Upper lobe of left lung (tissue), 6 donors: ENCODE measurements at regions not wholly inside any gene's neighbourhood (a gene's known extent, or its start where the extent isn't known, plus 50 kb on each side); places are given as distances from the start of the nearest gene placed in this dataset.
A peak's percentile ranks its signal among the peaks of the same experiment; 100 is the strongest.

ENCODE experiments used
- ATAC-seq, 2 donors: fragments of 200-7000 bp; cut with Tn5 transposase; one replicate each; pipeline ENCODE4 v1.9.1; 2022; ENCODE audit warnings: mild to moderate bottlenecking in 2 of 2, moderate library complexity in 2 of 2; ENCODE audit not compliant: low FRiP score in 2 of 2
- DNase-seq, 2 donors: peaks; one replicate each; pipeline ENCODE4 v3.0.0-alpha.2; 2019 to 2020
- H3K27ac ChIP-seq, 4 donors: fragments of 200-600 bp; sonication (generic); one replicate each; pipeline ENCODE4 v1.5.1; 2016 to 2019
- H3K27me3 ChIP-seq, 4 donors: fragments of 200-600 bp; sonication (generic); one replicate each; pipeline ENCODE4 v1.5.1; 2017 to 2019
- H3K36me3 ChIP-seq, 4 donors: fragments of 200-600 bp; sonication (generic); one replicate each; pipeline ENCODE4 v1.5.1; 2016 to 2019
- H3K4me1 ChIP-seq, 4 donors: fragments of 200-600 bp; sonication (generic); one replicate each; pipeline ENCODE4 v1.5.1; 2018 to 2019
- H3K4me3 ChIP-seq, 4 donors: fragments of 200-600 bp; sonication (generic); one replicate each; pipeline ENCODE4 v1.5.1; 2017 to 2019; ENCODE audit warnings: mild to moderate bottlenecking in 2 of 4, moderate library complexity in 1 of 4
- H3K9me3 ChIP-seq, 4 donors: fragments of 200-600 bp; sonication (generic); one replicate each; pipeline ENCODE4 v1.5.1; 2018 to 2019
- EP300 ChIP-seq, 4 donors: sonication (generic); formaldehyde crosslinking; IDR thresholded peaks; one replicate each; pipeline ENCODE4 v1.5.1; 2017; ENCODE audit warnings: antibody characterized with exemption in 4 of 4, control low read depth in 2 of 4
- POLR2A ChIP-seq, 4 donors: fragments of 450-650 bp; IDR thresholded peaks; one replicate each; pipeline ENCODE4 v1.5.1; 2016 to 2017; ENCODE audit warnings: antibody characterized with exemption in 4 of 4, mild to moderate bottlenecking in 2 of 4
- POLR2AphosphoS5 ChIP-seq, 2 donors: sonication (generic); formaldehyde crosslinking; IDR thresholded peaks; one replicate each; pipeline ENCODE4 v1.5.1; 2017; ENCODE audit warnings: antibody characterized with exemption in 2 of 2
- WGBS, 2 donors: methylation state at CpG; one replicate each; pipeline ENCODE4 v1.1.5; 2017 to 2018; 5-methylcytosine and 5-hydroxymethylcytosine counted together
- TF ChIP-seq, protein P1 (sequence below), 6 experiments: fragments of 450-650 bp in 4 of 6; fragments of 200-600 bp in 2 of 6; sonication (generic) in 2 of 6; IDR thresholded peaks; one replicate each; pipeline ENCODE4 v1.5.1; 2016 to 2019; ENCODE audit warnings: antibody characterized with exemption in 6 of 6
- donor health status: DM: no; HTN: no; CAD: no; lungs with moderate emphysema.
- donor health status: DM: no; HTN: yes; CAD: no; lungs with severe emphysema.

DNA sequence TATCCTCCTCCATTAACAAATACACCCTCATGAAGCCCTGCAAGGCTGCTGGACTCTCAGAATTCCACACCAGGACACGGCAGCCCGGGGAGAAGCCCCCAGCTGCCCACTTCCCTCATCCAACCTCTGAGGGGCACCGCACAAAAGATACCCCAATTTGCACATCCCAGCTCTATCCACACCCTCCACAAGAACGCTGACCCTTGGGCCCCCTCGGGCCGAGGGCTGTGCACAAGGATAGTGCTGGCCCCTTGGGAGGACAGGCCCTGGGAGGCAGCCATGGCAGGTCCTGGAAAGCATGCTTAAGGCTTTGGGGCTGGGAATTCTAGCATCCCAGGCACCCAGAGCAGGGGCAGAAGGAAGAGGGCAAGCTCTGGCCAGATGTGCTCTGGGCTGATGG, 77.4 kb upstream of the PRNP start:
- Histone ChIP-seq H3K9me3 (no peaks in the 10 kb centered on the region), H3K4me1 (peaks cover 0 to 3% (median 0%) of the 10 kb centered on the region in 4 donors), H3K27ac (no peak overlapping the region), H3K27me3 (no peaks in the 10 kb centered on the region), H3K4me3 (no peak overlapping the region), H3K36me3 (no peaks in the 10 kb centered on the region)
- DNase-seq (peak in 1 of 2 donors; percentile 54), ATAC-seq (peak in 1 of 2 donors; percentile 28)
- WGBS, 2 donors = 90 to 92% methylated on average over 5 to 6 of the region's 6 CpGs
- no peak for TF ChIP-seq EP300 (IDR thresholded peaks at IDR 0.05)
- TF ChIP-seq, protein P1, sequence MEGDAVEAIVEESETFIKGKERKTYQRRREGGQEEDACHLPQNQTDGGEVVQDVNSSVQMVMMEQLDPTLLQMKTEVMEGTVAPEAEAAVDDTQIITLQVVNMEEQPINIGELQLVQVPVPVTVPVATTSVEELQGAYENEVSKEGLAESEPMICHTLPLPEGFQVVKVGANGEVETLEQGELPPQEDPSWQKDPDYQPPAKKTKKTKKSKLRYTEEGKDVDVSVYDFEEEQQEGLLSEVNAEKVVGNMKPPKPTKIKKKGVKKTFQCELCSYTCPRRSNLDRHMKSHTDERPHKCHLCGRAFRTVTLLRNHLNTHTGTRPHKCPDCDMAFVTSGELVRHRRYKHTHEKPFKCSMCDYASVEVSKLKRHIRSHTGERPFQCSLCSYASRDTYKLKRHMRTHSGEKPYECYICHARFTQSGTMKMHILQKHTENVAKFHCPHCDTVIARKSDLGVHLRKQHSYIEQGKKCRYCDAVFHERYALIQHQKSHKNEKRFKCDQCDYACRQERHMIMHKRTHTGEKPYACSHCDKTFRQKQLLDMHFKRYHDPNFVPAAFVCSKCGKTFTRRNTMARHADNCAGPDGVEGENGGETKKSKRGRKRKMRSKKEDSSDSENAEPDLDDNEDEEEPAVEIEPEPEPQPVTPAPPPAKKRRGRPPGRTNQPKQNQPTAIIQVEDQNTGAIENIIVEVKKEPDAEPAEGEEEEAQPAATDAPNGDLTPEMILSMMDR (IDR thresholded peaks at IDR 0.05) = no peak
- no peak for TF ChIP-seq POLR2AphosphoS5 (IDR thresholded peaks at IDR 0.05)
- no peak for TF ChIP-seq POLR2A (IDR thresholded peaks at IDR 0.05)

DNA sequence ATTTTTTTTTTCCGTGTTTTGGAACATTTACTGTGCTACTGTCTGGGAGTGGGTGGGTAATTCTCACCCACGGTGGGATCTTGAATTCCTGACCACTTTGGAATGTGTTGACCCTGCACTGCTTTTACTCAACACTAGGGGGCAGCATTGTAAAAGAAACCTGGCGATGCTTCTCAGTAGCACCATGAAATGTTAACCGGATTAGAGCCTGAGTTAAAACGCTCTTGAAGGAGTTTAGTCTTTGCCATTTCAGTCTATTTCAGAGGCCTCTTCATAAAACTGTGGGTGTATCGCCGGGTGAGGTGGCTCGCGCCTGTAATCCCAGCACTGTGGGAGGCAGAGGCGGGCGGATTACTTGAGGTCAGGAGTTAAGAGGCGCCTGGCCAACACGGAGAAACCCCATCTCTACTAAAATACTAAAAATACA, 79.0 kb upstream of the PRNP start:
- Histone ChIP-seq H3K27me3 (no peaks in the 10 kb centered on the region), H3K4me1 (peaks cover 0 to 3% (median 0%) of the 10 kb centered on the region in 4 donors), H3K9me3 (no peaks in the 10 kb centered on the region), H3K4me3 (no peak overlapping the region), H3K27ac (no peak overlapping the region), H3K36me3 (no peaks in the 10 kb centered on the region)
- peak in 1 of 2 donors; percentile 42 for DNase-seq
- peak; percentile 64 to 89 for ATAC-seq
- 32 to 36% methylated on average over 13 of the region's 13 CpGs for WGBS, 2 donors
- TF ChIP-seq EP300 (IDR thresholded peaks at IDR 0.05) = no peak
- TF ChIP-seq POLR2AphosphoS5 (IDR thresholded peaks at IDR 0.05) = no peak
- TF ChIP-seq POLR2A (IDR thresholded peaks at IDR 0.05) = no peak
- TF ChIP-seq, protein P1 (IDR thresholded peaks at IDR 0.05) = peak; percentile 84 to 92 (median 87)

DNA sequence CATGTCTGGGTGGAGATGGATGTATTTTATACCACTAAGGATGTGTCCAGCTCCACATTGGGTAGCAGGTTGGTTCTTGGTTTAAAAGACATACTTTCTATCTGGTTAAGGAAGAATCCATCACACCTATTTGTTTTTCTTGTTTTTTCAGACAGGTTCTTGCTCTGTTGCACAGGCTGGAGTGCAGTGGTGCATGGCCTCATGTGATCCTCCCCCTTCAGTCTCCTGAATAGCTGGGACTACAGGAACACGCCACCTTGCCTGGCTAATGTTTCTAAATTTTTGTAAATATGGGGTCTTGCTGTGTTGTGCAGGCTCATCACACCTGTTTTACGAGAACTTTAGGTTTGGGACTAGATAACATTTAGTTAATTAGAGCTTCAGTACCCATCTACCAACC, 80.2 kb upstream of the PRNP start:
- DNase-seq (no peak), ATAC-seq (no peak)
- H3K4me1 ChIP-seq = peaks cover 0 to 4% (median 2%) of the 10 kb centered on the region in 4 donors
- no peaks in the 10 kb centered on the region for H3K27me3 ChIP-seq
- no peak overlapping the region for H3K4me3 ChIP-seq
- no peaks in the 10 kb centered on the region for H3K36me3 ChIP-seq
- no peak for TF ChIP-seq EP300 (IDR thresholded peaks at IDR 0.05)
- TF ChIP-seq, protein P1 (IDR thresholded peaks at IDR 0.05) = no peak
- no peak for TF ChIP-seq POLR2A (IDR thresholded peaks at IDR 0.05)
- TF ChIP-seq POLR2AphosphoS5 (IDR thresholded peaks at IDR 0.05) = no peak
- H3K9me3 ChIP-seq = no peaks in the 10 kb centered on the region
- 79 to 94% methylated on average over 2 of the region's 2 CpGs for WGBS, 2 donors
- no peak overlapping the region for H3K27ac ChIP-seq

DNA sequence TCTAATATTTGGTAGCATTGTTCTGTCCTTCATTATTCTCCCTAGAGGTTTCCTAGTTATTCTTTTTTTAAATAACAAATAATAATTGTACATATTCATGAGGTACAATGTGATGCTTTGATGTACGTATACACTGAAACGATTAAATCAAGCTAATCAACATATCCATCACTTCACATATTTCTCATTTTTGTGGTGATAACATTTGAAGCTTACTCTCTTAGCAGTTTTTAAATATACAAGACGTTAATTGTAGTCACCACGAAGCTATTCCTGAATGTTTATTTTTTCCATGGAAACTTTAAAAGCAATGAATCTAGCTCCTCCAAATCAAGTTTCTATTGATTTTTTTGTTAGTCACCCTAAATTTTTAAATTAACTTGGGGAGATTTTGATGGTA, 81.1 kb upstream of the PRNP start:
- H3K27ac ChIP-seq = no peak overlapping the region
- H3K9me3 ChIP-seq = no peaks in the 10 kb centered on the region
- TF ChIP-seq, protein P1 (IDR thresholded peaks at IDR 0.05) = no peak
- TF ChIP-seq POLR2A (IDR thresholded peaks at IDR 0.05) (no peak), POLR2AphosphoS5 (IDR thresholded peaks at IDR 0.05) (no peak), EP300 (IDR thresholded peaks at IDR 0.05) (no peak)
- no peaks in the 10 kb centered on the region for H3K36me3 ChIP-seq
- H3K4me1 ChIP-seq = peaks cover 0 to 4% (median 2%) of the 10 kb centered on the region in 4 donors
- no peak overlapping the region for H3K4me3 ChIP-seq
- 62 to 70% methylated on average over 4 of the region's 4 CpGs for WGBS, 2 donors
- DNase-seq (no peak), ATAC-seq (no peak)
- H3K27me3 ChIP-seq = no peaks in the 10 kb centered on the region

DNA sequence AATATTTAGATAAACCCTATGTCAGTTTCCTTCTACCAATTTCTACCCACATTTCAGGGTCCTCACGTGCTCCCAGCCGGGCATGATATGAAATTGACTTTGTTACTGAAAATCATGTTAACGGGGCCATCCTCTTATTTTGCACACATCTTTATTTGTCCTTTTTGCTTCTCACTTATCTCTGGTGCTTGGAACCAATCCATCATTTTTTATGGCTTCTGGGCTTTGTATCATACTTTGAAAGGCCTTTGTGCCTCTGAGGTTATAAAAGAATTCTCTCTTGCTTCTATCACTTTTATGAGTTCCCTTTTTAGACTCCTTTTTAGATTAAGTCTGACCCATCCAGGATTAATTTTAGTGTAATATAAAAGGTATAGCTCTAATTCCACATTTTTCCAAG, 81.7 kb upstream of the PRNP start:
- H3K36me3 ChIP-seq = no peaks in the 10 kb centered on the region
- H3K27ac ChIP-seq = no peak overlapping the region
- ATAC-seq (no peak), DNase-seq (no peak)
- 81 to 86% methylated on average over 3 of the region's 3 CpGs for WGBS, 2 donors
- H3K4me3 ChIP-seq = no peak overlapping the region
- H3K27me3 ChIP-seq = no peaks in the 10 kb centered on the region
- no peak for TF ChIP-seq POLR2AphosphoS5 (IDR thresholded peaks at IDR 0.05)
- TF ChIP-seq, protein P1 (IDR thresholded peaks at IDR 0.05) = no peak
- TF ChIP-seq EP300 (IDR thresholded peaks at IDR 0.05) = no peak
- no peaks in the 10 kb centered on the region for H3K9me3 ChIP-seq
- H3K4me1 ChIP-seq = peaks cover 0 to 4% (median 2%) of the 10 kb centered on the region in 4 donors
